ENCODE measurements at regions not wholly inside any gene's neighbourhood (a gene's known extent, or its start where the extent isn't known, plus 50 kb on each side); places are given as distances from the start of the nearest gene placed in this dataset.

DNA sequence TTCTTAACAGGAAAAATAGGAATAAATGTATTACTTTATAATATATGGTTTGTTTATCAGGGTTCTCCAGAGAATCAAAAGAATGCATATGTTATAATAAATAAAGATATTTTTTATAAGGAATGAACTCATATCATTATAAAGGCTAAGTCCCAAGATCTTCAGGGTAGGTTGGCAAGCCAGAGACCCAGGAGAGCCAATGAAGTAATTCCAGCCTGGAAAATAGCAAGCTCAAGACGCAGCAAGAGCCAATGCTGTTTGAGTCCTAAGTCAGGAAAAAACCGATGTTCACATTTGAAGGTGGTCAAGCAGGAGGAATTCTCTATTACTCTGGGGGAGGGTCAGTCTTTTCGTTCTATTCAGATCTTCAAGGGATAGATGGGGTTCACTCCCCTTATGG lies 490.0 kb downstream of the PCDH20 start:
- Histone ChIP-seq H3K4me1 (no peaks in the 10 kb centered on the region), H3K36me3 (no peaks in the 10 kb centered on the region), H3K27ac (no peak overlapping the region), H3K9me3 (no peaks in the 10 kb centered on the region), H3K4me3 (no peak overlapping the region), H3K27me3 (no peaks in the 10 kb centered on the region)
- TF ChIP-seq CTCF (IDR thresholded peaks at IDR 0.05) (no peak), POLR2AphosphoS5 (IDR thresholded peaks at IDR 0.05) (no peak), POLR2A (IDR thresholded peaks at IDR 0.05) (no peak)
- DNase-seq (ENCODE audit: low spot score in 2 of 2), result no peak
- intact Hi-C loops (cut with DNase I; ENCODE audit: low total_unique reads), result no loop called here

DNA sequence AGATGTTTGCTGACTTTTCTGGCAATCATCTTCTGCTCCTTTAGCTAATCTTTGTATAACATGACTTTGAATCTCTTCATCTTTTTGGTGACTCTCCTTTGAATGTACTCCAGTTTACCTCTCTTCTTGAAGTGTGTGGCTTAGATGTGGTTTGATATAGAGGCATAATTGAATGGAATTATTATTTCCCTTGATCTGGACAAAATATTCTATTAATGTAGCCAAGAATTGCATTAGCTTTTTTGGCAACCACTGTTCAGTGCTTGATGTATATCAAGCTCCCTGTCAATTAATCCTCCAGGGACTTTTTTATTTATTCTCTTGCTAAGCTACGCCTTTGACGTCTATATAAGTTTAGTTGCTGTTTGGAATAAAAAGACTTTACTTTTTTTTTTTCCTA lies 490.8 kb downstream of the PCDH20 start:
- Histone ChIP-seq H3K9me3 (no peaks in the 10 kb centered on the region), H3K27ac (no peak overlapping the region), H3K36me3 (no peaks in the 10 kb centered on the region), H3K4me3 (no peak overlapping the region), H3K27me3 (no peaks in the 10 kb centered on the region), H3K4me1 (no peaks in the 10 kb centered on the region)
- DNase-seq (ENCODE audit: low spot score in 2 of 2), result no peak
- intact Hi-C loops (cut with DNase I; ENCODE audit: low total_unique reads), result no loop called here
- TF ChIP-seq POLR2A (IDR thresholded peaks at IDR 0.05) (no peak), CTCF (IDR thresholded peaks at IDR 0.05) (no peak), POLR2AphosphoS5 (IDR thresholded peaks at IDR 0.05) (no peak)

- Histone ChIP-seq H3K9me3 (no peaks in the 10 kb centered on the region), H3K4me3 (no peak overlapping the region), H3K4me1 (no peaks in the 10 kb centered on the region), H3K27me3 (no peaks in the 10 kb centered on the region), H3K27ac (no peak overlapping the region), H3K36me3 (no peaks in the 10 kb centered on the region)
- TF ChIP-seq POLR2AphosphoS5 (IDR thresholded peaks at IDR 0.05), result no peak
- no peak for TF ChIP-seq POLR2A (IDR thresholded peaks at IDR 0.05)
- DNase-seq (ENCODE audit: low spot score in 2 of 2), result no peak
- intact Hi-C loops (cut with DNase I; ENCODE audit: low total_unique reads), result no loop called here
Measured at GRCh38 chr13:60922576-60923231, 492.9 kb downstream of the PCDH20 start.

DNA sequence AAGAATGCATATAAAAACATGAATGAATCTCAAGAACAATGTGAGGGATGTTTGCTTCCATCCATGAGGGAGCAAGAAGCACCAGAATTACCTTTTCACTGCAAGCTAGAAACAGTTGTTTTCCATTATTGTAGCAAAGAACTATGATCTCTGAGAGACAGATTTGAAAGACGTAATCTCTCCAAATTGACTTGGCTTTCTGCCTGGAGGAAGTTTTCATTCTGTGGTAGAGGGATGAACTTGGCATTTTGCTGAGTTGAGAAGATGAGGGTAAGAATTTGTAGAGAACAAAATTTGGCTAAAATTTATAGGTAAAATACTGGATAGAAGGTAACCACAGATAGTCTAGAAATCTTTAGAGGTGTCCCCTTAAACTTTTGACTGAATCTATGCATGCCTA lies 496.8 kb downstream of the TDRD3 start:
- Histone ChIP-seq H3K36me3 (no peaks in the 10 kb centered on the region), H3K9me3 (no peaks in the 10 kb centered on the region), H3K4me1 (no peaks in the 10 kb centered on the region), H3K27ac (no peak overlapping the region), H3K27me3 (no peaks in the 10 kb centered on the region), H3K4me3 (no peak overlapping the region)
- intact Hi-C loops (cut with DNase I; ENCODE audit: low total_unique reads), result no loop called here
- TF ChIP-seq CTCF (IDR thresholded peaks at IDR 0.05), result no peak
- DNase-seq (ENCODE audit: low spot score in 2 of 2), result no peak

DNA sequence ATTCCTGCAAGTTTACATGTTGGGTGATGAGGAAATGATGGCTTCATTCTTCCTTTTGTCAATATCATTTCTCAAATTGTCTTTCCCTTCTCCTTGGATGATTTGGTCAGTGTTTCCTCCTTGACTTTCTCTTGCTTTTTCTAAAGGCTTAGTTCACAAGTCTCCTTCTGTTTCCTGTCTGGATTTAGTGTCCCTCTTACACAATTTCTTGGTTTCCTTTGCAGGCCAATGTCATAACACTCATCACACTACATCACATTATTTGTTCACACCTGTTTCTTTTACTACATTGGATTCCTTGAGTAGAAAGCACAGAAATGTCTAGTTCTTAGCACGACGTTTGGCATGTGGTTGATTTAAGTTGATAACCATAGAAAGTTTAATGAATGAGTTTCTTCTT lies 490.7 kb downstream of the TDRD3 start:
- DNase-seq (ENCODE audit: low spot score in 2 of 2), result no peak
- H3K4me3 ChIP-seq, result no peak overlapping the region
- no peak overlapping the region for H3K27ac ChIP-seq
- H3K27me3 ChIP-seq, result no peaks in the 10 kb centered on the region
- H3K36me3 ChIP-seq, result no peaks in the 10 kb centered on the region
- H3K4me1 ChIP-seq, result no peaks in the 10 kb centered on the region
- intact Hi-C loops (cut with DNase I; ENCODE audit: low total_unique reads), result no loop called here
- TF ChIP-seq POLR2A (IDR thresholded peaks at IDR 0.05) (no peak), CTCF (IDR thresholded peaks at IDR 0.05) (no peak), POLR2AphosphoS5 (IDR thresholded peaks at IDR 0.05) (no peak)
- H3K9me3 ChIP-seq, result no peaks in the 10 kb centered on the region

GRCh38 chr13:60881507-60881906 lies 484.5 kb downstream of the TDRD3 start:
- H3K36me3 ChIP-seq, result no peaks in the 10 kb centered on the region
- no peaks in the 10 kb centered on the region for H3K9me3 ChIP-seq
- DNase-seq (ENCODE audit: low spot score in 2 of 2), result no peak
- H3K4me3 ChIP-seq, result no peak overlapping the region
- TF ChIP-seq POLR2A (IDR thresholded peaks at IDR 0.05) (no peak), CTCF (IDR thresholded peaks at IDR 0.05) (no peak), POLR2AphosphoS5 (IDR thresholded peaks at IDR 0.05) (no peak)
- no peak overlapping the region for H3K27ac ChIP-seq
- no peaks in the 10 kb centered on the region for H3K4me1 ChIP-seq
- intact Hi-C loops (cut with DNase I; ENCODE audit: low total_unique reads), result no loop called here
- H3K27me3 ChIP-seq, result no peaks in the 10 kb centered on the region

Measured in breast epithelium (tissue), 4 donors.